Right lobe of liver (tissue), 6 donors: ENCODE measurements at regions not wholly inside any gene's neighbourhood (a gene's known extent, or its start where the extent isn't known, plus 50 kb on each side); places are given as distances from the start of the nearest gene placed in this dataset.
"Not testable (repeated sequence)": the region's sequence is repeated elsewhere in the genome, so short reads cannot be mapped to it uniquely, and the experiment has no call there.

Experiments
- ATAC-seq, 4 donors: fragments of 200-7000 bp; cut with Tn5 transposase; one replicate each; pipeline ENCODE4 v1.9.1; 2020; ENCODE audit warnings: mild to moderate bottlenecking in 4 of 4, moderate library complexity in 4 of 4
- DNase-seq, 3 donors: peaks; one replicate each; pipeline ENCODE4 v3.0.0-alpha.2; 2020
- H3K27ac ChIP-seq, 3 donors: fragments of 200-600 bp; one replicate each; pipeline ENCODE4 v1.8.0; 2022
- H3K27me3 ChIP-seq, 2 donors: fragments of 200-600 bp; one replicate each; pipeline ENCODE4 v1.8.0; 2022
- H3K36me3 ChIP-seq, 4 donors: fragments of 200-600 bp; sonication (generic) in 1 of 4; one replicate each; pipeline versions ENCODE4 v1.5.1 to v1.8.0; 2017 to 2022; ENCODE audit warnings: control low read depth in 1 of 4
- H3K4me1 ChIP-seq, 4 donors: fragments of 200-600 bp; sonication (generic) in 1 of 4; one replicate each; pipeline versions ENCODE4 v1.5.1 to v1.8.0; 2017 to 2022; ENCODE audit warnings: control low read depth in 1 of 4
- H3K4me3 ChIP-seq, 3 donors: fragments of 200-600 bp; one replicate each; pipeline ENCODE4 v1.8.0; 2022
- H3K9me3 ChIP-seq, 4 donors: fragments of 200-600 bp; sonication (generic) in 1 of 4; one replicate each; pipeline versions ENCODE4 v1.5.1 to v1.8.0; 2017 to 2022; ENCODE audit warnings: control low read depth in 1 of 4
- CTCF ChIP-seq, 4 donors: fragments of 200-600 bp in 3 of 4; fragments of 450-650 bp in 1 of 4; IDR thresholded peaks; one replicate each; pipeline versions ENCODE4 v1.5.1 to v1.8.0; 2016 to 2022; ENCODE audit warnings: antibody characterized with exemption in 4 of 4, mild to moderate bottlenecking in 2 of 4
- WGBS: methylation state at CpG from one replicate; pipeline ENCODE4 v1.1.6; 2018; ENCODE audit warnings: low coverage, low lambda C conversion rate; ENCODE audit not compliant: insufficient coverage; ENCODE audit errors: missing lambda C conversion rate; 5-methylcytosine and 5-hydroxymethylcytosine counted together
- intact Hi-C, 2 donors: fragments of 100-400 bp; cut with DNase I; formaldehyde crosslinking; loops; one replicate each; pipeline versions ENCODE4 v1.11.2 to v1.14.1; 2022
- donor health status: DM: no; HTN: yes; CAD: no.
- donor health status: DM: no; HTN: no; CAD: no.
- donor health status: DM: no; HTN: no; CAD: no.
- donor health status: DM: no; HTN: yes; CAD: no.
- donor health status: DM: no; HTN: yes; CAD: no.

DNA sequence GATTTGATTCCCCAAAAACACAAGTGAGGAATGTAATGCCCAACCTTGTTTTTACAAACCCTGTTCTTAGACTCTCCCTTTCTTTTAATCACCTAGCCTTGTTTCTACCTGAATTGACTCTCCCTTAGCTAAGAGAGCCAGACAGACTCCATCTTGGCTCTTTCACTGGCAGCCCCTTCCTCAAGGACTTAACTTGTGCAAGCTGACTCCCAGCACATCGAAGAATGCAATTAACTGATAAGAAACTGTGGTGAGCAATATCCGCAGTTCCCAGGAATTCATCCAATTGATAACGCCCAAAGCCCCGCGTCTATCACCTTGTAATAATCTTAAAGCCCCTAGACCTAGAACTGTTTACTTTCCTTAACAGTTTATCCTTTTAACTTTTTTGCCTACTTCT is 120.2 kb upstream of the DEFB108B start:
- DNase-seq, intact Hi-C loops, ATAC-seq, H3K27ac ChIP-seq, H3K9me3 ChIP-seq, H3K4me1 ChIP-seq, H3K36me3 ChIP-seq, H3K27me3 ChIP-seq, H3K4me3 ChIP-seq: not testable (repeated sequence)
- 27% methylated on average over 5 of the region's 5 CpGs for WGBS

GRCh38 chr11:71714510-71714909 is 118.5 kb upstream of the DEFB108B start:
- H3K4me3 ChIP-seq, H3K4me1 ChIP-seq, H3K27me3 ChIP-seq, intact Hi-C loops, H3K27ac ChIP-seq, H3K36me3 ChIP-seq, ATAC-seq, H3K9me3 ChIP-seq, DNase-seq: not testable (repeated sequence)
- WGBS: 68% methylated on average over 3 of the region's 6 CpGs

GRCh38 chr11:71721840-71722239 is 111.2 kb upstream of the DEFB108B start:
- WGBS: 76% methylated on average over 7 of the region's 11 CpGs
- H3K27ac ChIP-seq, H3K9me3 ChIP-seq, H3K27me3 ChIP-seq, intact Hi-C loops, H3K36me3 ChIP-seq, H3K4me3 ChIP-seq, ATAC-seq, H3K4me1 ChIP-seq, DNase-seq: not testable (repeated sequence)

DNA sequence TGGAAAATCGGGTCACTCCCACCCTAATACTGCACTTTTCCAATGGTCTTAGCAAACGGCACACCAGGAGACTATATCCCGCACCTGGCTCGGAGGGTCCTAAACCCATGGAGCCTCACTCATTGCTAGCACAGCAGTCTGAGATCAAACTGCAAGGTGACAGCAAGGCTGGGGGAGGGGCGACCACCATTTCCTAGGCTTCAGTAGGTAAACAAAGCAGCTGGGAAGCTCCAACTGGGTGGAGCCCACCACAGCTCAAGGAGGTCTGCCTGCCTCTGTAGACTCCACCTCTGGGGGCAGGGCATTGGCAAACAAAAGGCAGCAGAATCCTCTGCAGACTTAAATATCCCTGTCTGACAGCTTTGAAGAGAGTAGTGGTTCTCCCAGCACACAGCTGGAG is 109.0 kb upstream of the DEFB108B start:
- H3K27ac ChIP-seq, H3K4me1 ChIP-seq, H3K36me3 ChIP-seq, H3K4me3 ChIP-seq, intact Hi-C loops, DNase-seq, ATAC-seq, H3K27me3 ChIP-seq, H3K9me3 ChIP-seq: not testable (repeated sequence)
- 40% methylated on average over 1 of the region's 5 CpGs for WGBS

- 91% methylated on average over 6 of the region's 8 CpGs for WGBS
- H3K4me1 ChIP-seq, DNase-seq, H3K36me3 ChIP-seq, ATAC-seq, H3K27me3 ChIP-seq, H3K4me3 ChIP-seq, H3K9me3 ChIP-seq, H3K27ac ChIP-seq, intact Hi-C loops: not testable (repeated sequence)
Measured at GRCh38 chr11:71730748-71731147, 102.3 kb upstream of the DEFB108B start.

DNA sequence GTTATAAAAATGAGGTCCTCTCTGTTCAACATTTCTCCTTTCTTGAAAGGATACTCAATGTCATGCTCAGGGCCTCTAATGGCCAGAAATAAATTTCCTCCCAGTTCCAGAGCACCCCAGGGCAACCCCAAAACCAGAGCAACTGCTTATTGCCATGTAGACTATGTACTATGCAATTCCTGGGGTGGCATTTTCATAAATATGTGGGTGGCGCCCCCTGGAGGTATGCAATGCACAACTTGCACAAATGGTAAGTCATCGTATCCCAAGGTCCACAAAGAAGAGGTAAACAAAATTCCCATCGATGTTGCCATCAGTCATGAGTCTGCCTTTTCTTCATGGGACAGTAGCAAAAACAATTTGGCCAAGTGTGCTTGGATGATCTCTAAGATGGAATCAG is 98.6 kb upstream of the DEFB108B start:
- H3K9me3 ChIP-seq, ATAC-seq, H3K27ac ChIP-seq, H3K4me3 ChIP-seq, H3K27me3 ChIP-seq, H3K4me1 ChIP-seq, DNase-seq, H3K36me3 ChIP-seq, intact Hi-C loops: not testable (repeated sequence)
- TF ChIP-seq CTCF (IDR thresholded peaks at IDR 0.05): peak in 2 of 4 donors; percentile 4 to 27
- 0% methylated on average over 2 of the region's 3 CpGs for WGBS

- 78% methylated on average over 4 of the region's 4 CpGs for whole genome bisulfite sequencing
- ATAC-seq, H3K36me3 ChIP-seq, intact Hi-C loops, H3K27me3 ChIP-seq, H3K27ac ChIP-seq, H3K4me3 ChIP-seq, H3K4me1 ChIP-seq, H3K9me3 ChIP-seq, DNase-seq: not testable (repeated sequence)
Measured at GRCh38 chr11:71738317-71738716, 94.7 kb upstream of the DEFB108B start.

GRCh38 chr11:71743385-71743784 is 89.6 kb upstream of the DEFB108B start:
- H3K9me3 ChIP-seq, intact Hi-C loops, H3K27ac ChIP-seq, ATAC-seq, H3K36me3 ChIP-seq, H3K27me3 ChIP-seq, H3K4me1 ChIP-seq, H3K4me3 ChIP-seq: not testable (repeated sequence)
- peak in 1 of 3 donors; percentile 20 for DNase-seq
- 26% methylated on average over 4 of the region's 11 CpGs for WGBS

DNA sequence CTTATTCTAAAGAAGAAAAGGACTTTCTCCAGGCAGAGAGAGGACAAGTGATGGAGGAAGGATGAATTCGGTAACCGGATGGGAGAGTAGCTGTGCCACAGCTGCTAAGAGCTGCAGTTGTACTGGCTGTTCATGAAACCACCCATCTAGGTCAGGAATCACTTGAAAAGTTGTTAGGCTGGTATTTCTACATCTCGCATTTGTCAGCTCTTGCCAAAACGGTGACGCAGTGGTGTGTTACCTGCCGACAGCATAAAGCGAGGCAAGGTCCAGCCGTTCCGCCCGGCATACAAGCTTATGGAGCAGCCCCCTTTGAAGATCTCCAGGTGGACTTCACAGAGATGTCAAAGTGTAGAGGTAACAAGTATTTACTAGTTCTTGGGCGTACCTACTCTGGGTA is 87.3 kb upstream of the DEFB108B start:
- WGBS: 91% methylated on average over 4 of the region's 11 CpGs
- not testable (repeated sequence) for H3K4me3 ChIP-seq, ATAC-seq

More for the DNA sequence above, 87.3 kb upstream of the DEFB108B start:
- DNase-seq, H3K36me3 ChIP-seq, H3K27me3 ChIP-seq, H3K9me3 ChIP-seq, H3K27ac ChIP-seq, H3K4me1 ChIP-seq, intact Hi-C loops: not testable (repeated sequence)
